WI38 (cell line): ENCODE measurements at regions not wholly inside any gene's neighbourhood (a gene's known extent, or its start where the extent isn't known, plus 50 kb on each side); places are given as distances from the start of the nearest gene placed in this dataset.

Experiments used
- H3K4me3 ChIP-seq: 2 replicates; pipeline ENCODE4 v1.5.1; 2011; ENCODE audit warnings: low read depth, mild to moderate bottlenecking, control low read depth, low read length
- CTCF ChIP-seq: IDR thresholded peaks from 2 replicates; pipeline ENCODE4 v1.5.1; 2012; ENCODE audit warnings: low read depth, mild to moderate bottlenecking, control low read depth, low read length

GRCh38 chr13:72181661-72182060, 314.7 kb upstream of the DACH1 start:
- TF ChIP-seq CTCF = no peak

GRCh38 chr13:72180253-72180952, 313.4 kb upstream of the DACH1 start:
- TF ChIP-seq CTCF = no peak
- H3K4me3 ChIP-seq = no peak overlapping the region

More at GRCh38 chr13:72181661-72182060, 314.7 kb upstream of the DACH1 start:
- no peak overlapping the region for H3K4me3 ChIP-seq

- no peak for TF ChIP-seq CTCF
- no peak overlapping the region for H3K4me3 ChIP-seq
Observed at GRCh38 chr13:72174549-72174948, 307.5 kb upstream of the DACH1 start.

GRCh38 chr13:72170571-72170970, 303.6 kb upstream of the DACH1 start:
- H3K4me3 ChIP-seq = no peak overlapping the region
- TF ChIP-seq CTCF = no peak

- H3K4me3 ChIP-seq = no peak overlapping the region
- TF ChIP-seq CTCF = no peak
Observed at GRCh38 chr13:72168126-72168855, 301.3 kb upstream of the DACH1 start.

- no peak overlapping the region for H3K4me3 ChIP-seq
- TF ChIP-seq CTCF = no peak
Observed at GRCh38 chr13:72166102-72166650, 299.2 kb upstream of the DACH1 start.

- H3K4me3 ChIP-seq = no peak overlapping the region
- no peak for TF ChIP-seq CTCF
Observed at GRCh38 chr13:72165276-72165675, 298.3 kb upstream of the DACH1 start.
